Epithelial cell of proximal tubule (primary cell): ENCODE measurements at regions not wholly inside any gene's neighbourhood (a gene's known extent, or its start where the extent isn't known, plus 50 kb on each side); places are given as distances from the start of the nearest gene placed in this dataset.
"Not testable (repeated sequence)": the region's sequence is repeated elsewhere in the genome, so short reads cannot be mapped to it uniquely, and the experiment has no call there.

ENCODE experiments used
- DNase-seq: peaks from one replicate; pipeline ENCODE4 v3.0.0-alpha.2; 2011; ENCODE audit warnings: low read depth
- H3K4me3 ChIP-seq: 2 replicates; pipeline ENCODE4 v1.5.1; 2011; ENCODE audit warnings: low read depth, mild to moderate bottlenecking, low read length
- CTCF ChIP-seq: conservative IDR thresholded peaks from 2 replicates; pipeline ENCODE4 v1.5.1; 2012; ENCODE audit warnings: low read depth, mild to moderate bottlenecking, low read length

DNA sequence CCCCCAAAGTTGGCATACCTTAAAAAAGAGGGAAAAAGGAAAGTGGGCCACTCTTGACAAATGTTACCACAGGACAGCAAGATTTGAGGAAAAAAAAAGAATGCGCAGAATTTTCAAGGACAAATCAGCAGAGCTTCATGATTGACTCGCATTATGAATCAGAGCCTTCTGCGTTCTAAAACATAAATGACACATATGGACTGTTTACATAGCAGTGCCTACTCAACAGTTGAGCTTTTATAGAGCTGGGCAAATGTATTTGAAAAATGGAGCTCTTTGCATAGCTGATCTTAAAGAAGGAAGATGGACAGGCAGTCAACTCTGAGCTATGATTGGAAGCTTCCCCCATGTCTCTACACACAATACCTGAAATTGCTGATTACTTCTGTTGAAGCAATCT, 213.2 kb upstream of the NT5E start:
- no peak overlapping the region for H3K4me3 ChIP-seq
- no peak for DNase-seq
- TF ChIP-seq CTCF, result no peak

DNA sequence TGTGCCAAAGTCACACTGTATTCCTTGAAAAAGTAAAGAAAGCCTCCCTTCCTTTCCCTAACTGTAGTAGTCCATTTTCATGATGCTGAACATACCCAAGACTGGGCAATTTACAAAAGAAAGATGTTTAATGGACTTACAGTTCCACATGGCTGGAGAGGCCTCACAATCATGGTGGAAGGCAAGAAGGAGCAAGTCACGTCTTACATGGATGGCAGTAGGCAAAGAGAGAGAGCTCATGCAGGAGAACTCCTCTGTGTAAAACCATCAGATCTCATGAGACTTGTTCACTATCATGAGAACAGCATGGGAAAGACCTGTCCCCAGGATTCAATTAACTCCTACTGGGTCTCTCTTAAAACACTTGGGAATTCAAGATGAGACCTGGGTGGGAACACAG, 222.5 kb upstream of the NT5E start:
- H3K4me3 ChIP-seq, DNase-seq: not testable (repeated sequence)

DNA sequence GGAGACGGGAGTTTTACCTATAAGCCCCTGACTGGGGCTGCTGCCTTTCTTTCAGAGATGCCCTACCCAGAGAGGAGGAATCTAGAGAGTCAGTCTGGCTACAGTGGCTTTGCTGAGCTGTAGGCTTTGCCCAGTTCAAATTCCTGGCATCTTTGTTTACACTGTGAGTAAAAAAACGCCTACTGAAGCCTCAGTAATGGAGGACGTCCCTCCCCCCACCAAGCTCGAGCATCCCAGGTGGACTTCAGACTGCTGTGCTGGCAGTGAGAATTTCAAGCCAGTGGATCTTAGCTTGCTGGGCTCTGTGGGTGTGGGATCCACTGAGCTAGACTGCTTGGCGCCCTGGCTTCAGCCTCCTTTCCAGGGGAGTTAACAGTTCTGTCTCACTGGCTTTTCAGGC, 237.1 kb upstream of the NT5E start:
- not testable (repeated sequence) for DNase-seq, H3K4me3 ChIP-seq

- no peak for TF ChIP-seq CTCF
- no peak overlapping the region for H3K4me3 ChIP-seq
- no peak for DNase-seq
Observed at GRCh38 chr6:85195243-85195642, 254.6 kb upstream of the NT5E start.

DNA sequence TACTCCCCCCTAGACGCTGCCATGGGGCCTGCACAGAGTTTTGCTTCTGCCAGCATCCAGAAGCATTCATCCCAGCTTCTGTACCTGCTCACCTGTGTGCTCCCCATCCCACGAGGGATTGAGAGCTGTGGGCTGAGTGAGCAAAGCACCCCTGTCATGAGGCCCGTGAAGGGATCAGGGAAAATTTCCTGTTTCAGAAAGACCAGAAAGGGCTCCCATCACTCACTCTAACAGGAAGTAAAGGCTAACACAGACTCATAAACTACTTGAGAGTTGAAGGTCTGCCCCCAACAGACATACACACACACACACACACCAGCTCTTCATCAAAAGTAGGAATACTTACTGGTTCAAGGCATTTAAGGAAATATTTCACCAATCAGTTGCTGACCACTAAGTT, 256.5 kb upstream of the NT5E start:
- no peak for DNase-seq
- no peak overlapping the region for H3K4me3 ChIP-seq
- TF ChIP-seq CTCF, result no peak

DNA sequence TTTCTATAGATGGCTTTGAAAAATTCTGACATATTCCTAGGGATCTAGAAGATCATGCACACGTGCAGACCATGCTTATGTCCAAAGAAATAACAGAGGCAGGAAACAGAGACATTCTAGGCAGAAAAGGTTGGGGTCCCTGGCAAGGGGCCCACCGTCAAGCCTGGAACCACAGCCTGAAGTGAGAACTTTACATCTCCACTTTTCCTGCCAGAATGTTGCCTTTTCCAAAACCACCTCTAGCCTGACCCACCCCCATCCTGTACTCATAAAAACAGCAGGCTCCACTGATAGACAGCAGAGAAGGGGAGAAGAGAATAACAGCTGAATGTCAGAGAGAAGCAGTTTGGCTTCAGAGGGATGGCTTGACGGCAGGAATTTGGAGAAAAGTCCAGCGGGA, 257.3 kb upstream of the NT5E start:
- no peak for TF ChIP-seq CTCF
- no peak overlapping the region for H3K4me3 ChIP-seq
- DNase-seq, result no peak

DNA sequence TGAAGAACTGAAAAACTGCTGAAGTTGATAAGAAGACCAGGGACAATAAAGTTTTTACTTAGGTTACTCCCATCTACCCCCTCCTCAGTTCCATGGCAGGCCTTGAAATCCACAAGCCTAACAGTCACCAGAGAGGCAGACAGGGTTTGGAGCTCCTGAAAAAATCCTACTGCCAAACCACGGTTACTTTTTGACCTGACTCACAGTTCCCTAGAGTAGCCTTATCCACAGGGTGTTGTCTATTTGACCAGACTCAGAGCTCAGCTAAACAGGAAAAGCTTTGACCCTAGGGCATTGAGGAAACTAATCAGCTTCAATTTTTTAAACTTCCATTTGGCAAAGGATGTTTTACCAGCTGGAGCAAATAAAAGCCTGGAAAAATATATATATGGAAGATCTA, 257.7 kb upstream of the NT5E start:
- no peak for TF ChIP-seq CTCF
- no peak for DNase-seq
- no peak overlapping the region for H3K4me3 ChIP-seq

DNA sequence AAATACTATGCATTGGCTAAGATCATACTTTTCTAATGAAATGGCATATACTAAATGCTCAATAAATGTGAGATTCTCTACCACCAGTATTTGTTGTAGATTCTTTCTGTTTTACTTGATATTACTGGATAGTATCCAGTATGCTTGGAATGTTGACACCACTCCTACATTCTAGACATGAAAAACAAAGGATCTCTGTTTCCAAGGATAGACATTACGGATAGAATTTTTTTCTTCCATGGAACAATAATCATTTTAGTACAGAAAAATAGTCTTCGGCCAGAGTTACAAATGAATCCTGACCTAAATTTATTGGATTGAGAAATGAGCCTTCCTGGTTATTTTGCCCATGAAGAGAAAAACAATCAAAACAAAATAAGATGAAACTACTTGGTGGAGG, 258.2 kb upstream of the NT5E start:
- TF ChIP-seq CTCF, result no peak
- DNase-seq, result no peak
- H3K4me3 ChIP-seq, result no peak overlapping the region
